ENCODE measurements at regions not wholly inside any gene's neighbourhood (a gene's known extent, or its start where the extent isn't known, plus 50 kb on each side); places are given as distances from the start of the nearest gene placed in this dataset.

DNA sequence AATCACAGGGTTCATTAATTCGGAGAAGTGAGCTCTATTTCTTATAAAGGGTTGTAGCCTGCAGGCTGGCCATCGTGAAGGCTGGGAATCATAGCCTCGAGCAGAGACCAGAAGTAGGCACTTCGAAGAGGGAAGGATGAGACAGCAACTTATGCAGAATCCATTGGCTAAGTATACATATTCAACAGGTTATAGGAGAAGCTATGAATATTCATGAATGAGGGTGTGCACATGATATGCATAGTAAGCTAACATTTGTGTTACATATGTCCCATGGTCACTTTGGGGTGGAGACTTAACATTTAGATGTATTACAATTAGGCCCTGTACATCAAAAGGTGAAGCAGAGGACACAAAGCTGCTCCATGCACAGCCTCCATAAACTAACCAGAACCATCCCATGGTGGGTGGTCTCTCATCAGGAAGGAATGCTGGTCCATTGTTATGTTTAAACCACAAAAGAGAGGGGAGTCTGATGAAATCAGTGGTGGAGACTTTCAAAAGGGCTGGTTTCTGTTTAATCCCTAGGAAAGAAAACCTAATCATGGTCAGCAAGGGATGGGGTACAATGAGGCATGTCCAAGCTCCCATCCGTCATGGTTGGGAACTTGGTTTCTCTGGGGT, 80.8 kb upstream of the FHIT start:
- no peak overlapping the region for H3K9ac ChIP-seq (ENCODE audit: low read depth in 1 of 2, low read length in 2 of 2)
- no peak overlapping the region for H3K27ac ChIP-seq (ENCODE audit: low read depth in 1 of 2, low read length in 2 of 2)
- H3K36me3 ChIP-seq (ENCODE audit: control insufficient read depth in 4 of 4, insufficient read depth in 3 of 4, low read depth in 1 of 4, low read length in 3 of 4), result no peaks in the 10 kb centered on the region
- no peaks in the 10 kb centered on the region for H3K27me3 ChIP-seq (ENCODE audit: control insufficient read depth in 4 of 4, insufficient read depth in 4 of 4, low read length in 3 of 4)
- H3K4me1 ChIP-seq (ENCODE audit: control insufficient read depth in 4 of 4, insufficient read depth in 4 of 4, low read length in 3 of 4), result no peaks in the 10 kb centered on the region
- no peak for DNase-seq (ENCODE audit: low spot score)
- no peaks in the 10 kb centered on the region for H3K9me3 ChIP-seq (ENCODE audit: control insufficient read depth in 4 of 4, low read length in 3 of 4)
- WGBS, result 92% methylated on average over 5 of the region's 5 CpGs
- TF ChIP-seq EGR1 (IDR thresholded peaks at IDR 0.05; ENCODE audit: low read depth in 2 of 2) (no peak), RAD21 (IDR thresholded peaks at IDR 0.05) (no peak), GABPA (IDR thresholded peaks at IDR 0.05 in 1 of 2, conservative IDR thresholded peaks at IDR 0.05 in 1 of 2) (no peak), JUND (IDR thresholded peaks at IDR 0.05) (no peak), NR2F2 (IDR thresholded peaks at IDR 0.05) (no peak), YY1 (IDR thresholded peaks at IDR 0.05) (no peak), FOXA1 (IDR thresholded peaks at IDR 0.05) (no peak), TAF1 (conservative IDR thresholded peaks at IDR 0.05) (no peak)
- TF ChIP-seq, protein P1, sequence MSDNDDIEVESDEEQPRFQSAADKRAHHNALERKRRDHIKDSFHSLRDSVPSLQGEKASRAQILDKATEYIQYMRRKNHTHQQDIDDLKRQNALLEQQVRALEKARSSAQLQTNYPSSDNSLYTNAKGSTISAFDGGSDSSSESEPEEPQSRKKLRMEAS (IDR thresholded peaks at IDR 0.05), result no peak
- TF ChIP-seq, protein P2, sequence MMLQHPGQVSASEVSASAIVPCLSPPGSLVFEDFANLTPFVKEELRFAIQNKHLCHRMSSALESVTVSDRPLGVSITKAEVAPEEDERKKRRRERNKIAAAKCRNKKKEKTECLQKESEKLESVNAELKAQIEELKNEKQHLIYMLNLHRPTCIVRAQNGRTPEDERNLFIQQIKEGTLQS (IDR thresholded peaks at IDR 0.05), result no peak
- TF ChIP-seq, protein P3, sequence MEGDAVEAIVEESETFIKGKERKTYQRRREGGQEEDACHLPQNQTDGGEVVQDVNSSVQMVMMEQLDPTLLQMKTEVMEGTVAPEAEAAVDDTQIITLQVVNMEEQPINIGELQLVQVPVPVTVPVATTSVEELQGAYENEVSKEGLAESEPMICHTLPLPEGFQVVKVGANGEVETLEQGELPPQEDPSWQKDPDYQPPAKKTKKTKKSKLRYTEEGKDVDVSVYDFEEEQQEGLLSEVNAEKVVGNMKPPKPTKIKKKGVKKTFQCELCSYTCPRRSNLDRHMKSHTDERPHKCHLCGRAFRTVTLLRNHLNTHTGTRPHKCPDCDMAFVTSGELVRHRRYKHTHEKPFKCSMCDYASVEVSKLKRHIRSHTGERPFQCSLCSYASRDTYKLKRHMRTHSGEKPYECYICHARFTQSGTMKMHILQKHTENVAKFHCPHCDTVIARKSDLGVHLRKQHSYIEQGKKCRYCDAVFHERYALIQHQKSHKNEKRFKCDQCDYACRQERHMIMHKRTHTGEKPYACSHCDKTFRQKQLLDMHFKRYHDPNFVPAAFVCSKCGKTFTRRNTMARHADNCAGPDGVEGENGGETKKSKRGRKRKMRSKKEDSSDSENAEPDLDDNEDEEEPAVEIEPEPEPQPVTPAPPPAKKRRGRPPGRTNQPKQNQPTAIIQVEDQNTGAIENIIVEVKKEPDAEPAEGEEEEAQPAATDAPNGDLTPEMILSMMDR (IDR thresholded peaks at IDR 0.05; ENCODE audit: low read depth, low read length, missing input control), result no peak
- TF ChIP-seq, protein P4, sequence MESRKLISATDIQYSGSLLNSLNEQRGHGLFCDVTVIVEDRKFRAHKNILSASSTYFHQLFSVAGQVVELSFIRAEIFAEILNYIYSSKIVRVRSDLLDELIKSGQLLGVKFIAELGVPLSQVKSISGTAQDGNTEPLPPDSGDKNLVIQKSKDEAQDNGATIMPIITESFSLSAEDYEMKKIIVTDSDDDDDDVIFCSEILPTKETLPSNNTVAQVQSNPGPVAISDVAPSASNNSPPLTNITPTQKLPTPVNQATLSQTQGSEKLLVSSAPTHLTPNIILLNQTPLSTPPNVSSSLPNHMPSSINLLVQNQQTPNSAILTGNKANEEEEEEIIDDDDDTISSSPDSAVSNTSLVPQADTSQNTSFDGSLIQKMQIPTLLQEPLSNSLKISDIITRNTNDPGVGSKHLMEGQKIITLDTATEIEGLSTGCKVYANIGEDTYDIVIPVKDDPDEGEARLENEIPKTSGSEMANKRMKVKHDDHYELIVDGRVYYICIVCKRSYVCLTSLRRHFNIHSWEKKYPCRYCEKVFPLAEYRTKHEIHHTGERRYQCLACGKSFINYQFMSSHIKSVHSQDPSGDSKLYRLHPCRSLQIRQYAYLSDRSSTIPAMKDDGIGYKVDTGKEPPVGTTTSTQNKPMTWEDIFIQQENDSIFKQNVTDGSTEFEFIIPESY (IDR thresholded peaks at IDR 0.05), result no peak
- no peak overlapping the region for H3K4me3 ChIP-seq (ENCODE audit: low read depth in 1 of 3, low read length in 3 of 3)

DNA sequence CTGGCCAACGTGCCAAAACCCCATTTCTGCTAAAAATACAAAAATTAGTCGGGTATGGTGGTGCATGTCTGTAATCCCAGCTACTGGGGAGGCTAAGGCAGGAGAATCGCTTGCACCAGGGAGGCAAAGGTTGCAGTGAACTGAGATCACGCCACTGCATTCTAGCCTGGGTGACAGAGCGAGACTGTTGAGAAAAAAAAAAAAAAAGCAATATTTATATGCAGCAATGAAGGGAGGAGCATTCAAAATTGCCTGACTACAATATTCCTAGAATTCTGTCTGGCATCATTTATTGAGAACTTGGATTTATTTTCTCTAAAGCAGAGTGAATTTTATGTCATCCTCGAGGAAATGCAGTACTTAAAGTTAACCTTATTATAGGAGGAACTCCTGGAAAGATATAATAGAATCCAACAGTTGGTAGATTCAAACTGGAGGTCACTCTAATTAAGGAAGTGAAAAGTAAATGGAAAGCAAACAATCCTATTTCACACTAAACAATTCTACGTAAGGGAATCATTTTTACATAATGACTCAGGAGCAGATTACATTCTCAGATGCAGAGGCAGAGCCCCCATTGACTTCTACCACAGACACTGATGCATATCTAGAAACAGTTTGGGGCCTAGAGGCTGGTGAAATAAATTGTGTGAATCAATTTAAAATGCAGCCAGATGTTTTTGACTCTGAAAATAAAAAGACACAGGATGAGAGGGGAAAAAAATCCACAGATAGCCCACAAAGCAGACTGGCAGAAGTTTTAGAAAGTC, 82.1 kb upstream of the FHIT start:
- TF ChIP-seq, protein P3 (IDR thresholded peaks at IDR 0.05; ENCODE audit: low read depth, low read length, missing input control), result no peak
- TF ChIP-seq, protein P1 (IDR thresholded peaks at IDR 0.05), result no peak
- TF ChIP-seq, protein P5, sequence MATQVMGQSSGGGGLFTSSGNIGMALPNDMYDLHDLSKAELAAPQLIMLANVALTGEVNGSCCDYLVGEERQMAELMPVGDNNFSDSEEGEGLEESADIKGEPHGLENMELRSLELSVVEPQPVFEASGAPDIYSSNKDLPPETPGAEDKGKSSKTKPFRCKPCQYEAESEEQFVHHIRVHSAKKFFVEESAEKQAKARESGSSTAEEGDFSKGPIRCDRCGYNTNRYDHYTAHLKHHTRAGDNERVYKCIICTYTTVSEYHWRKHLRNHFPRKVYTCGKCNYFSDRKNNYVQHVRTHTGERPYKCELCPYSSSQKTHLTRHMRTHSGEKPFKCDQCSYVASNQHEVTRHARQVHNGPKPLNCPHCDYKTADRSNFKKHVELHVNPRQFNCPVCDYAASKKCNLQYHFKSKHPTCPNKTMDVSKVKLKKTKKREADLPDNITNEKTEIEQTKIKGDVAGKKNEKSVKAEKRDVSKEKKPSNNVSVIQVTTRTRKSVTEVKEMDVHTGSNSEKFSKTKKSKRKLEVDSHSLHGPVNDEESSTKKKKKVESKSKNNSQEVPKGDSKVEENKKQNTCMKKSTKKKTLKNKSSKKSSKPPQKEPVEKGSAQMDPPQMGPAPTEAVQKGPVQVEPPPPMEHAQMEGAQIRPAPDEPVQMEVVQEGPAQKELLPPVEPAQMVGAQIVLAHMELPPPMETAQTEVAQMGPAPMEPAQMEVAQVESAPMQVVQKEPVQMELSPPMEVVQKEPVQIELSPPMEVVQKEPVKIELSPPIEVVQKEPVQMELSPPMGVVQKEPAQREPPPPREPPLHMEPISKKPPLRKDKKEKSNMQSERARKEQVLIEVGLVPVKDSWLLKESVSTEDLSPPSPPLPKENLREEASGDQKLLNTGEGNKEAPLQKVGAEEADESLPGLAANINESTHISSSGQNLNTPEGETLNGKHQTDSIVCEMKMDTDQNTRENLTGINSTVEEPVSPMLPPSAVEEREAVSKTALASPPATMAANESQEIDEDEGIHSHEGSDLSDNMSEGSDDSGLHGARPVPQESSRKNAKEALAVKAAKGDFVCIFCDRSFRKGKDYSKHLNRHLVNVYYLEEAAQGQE (IDR thresholded peaks at IDR 0.05), result no peak
- TF ChIP-seq NR2F2 (IDR thresholded peaks at IDR 0.05) (no peak), HNF4G (IDR thresholded peaks at IDR 0.05) (no peak), YY1 (IDR thresholded peaks at IDR 0.05) (no peak), RXRA (IDR thresholded peaks at IDR 0.05) (no peak), FOXA2 (IDR thresholded peaks at IDR 0.05) (no peak), JUND (IDR thresholded peaks at IDR 0.05) (no peak)

More for the DNA sequence above, 82.1 kb upstream of the FHIT start:
- 75% methylated on average over 7 of the region's 7 CpGs for WGBS
- Histone ChIP-seq H3K4me3 (ENCODE audit: low read depth in 1 of 3, low read length in 3 of 3) (no peak overlapping the region), H3K4me1 (ENCODE audit: control insufficient read depth in 4 of 4, insufficient read depth in 4 of 4, low read length in 3 of 4) (no peaks in the 10 kb centered on the region), H3K9ac (ENCODE audit: low read depth in 1 of 2, low read length in 2 of 2) (no peak overlapping the region), H3K36me3 (ENCODE audit: control insufficient read depth in 4 of 4, insufficient read depth in 3 of 4, low read depth in 1 of 4, low read length in 3 of 4) (no peaks in the 10 kb centered on the region), H3K27me3 (ENCODE audit: control insufficient read depth in 4 of 4, insufficient read depth in 4 of 4, low read length in 3 of 4) (no peaks in the 10 kb centered on the region), H3K27ac (ENCODE audit: low read depth in 1 of 2, low read length in 2 of 2) (no peak overlapping the region), H3K9me3 (ENCODE audit: control insufficient read depth in 4 of 4, low read length in 3 of 4) (no peaks in the 10 kb centered on the region)
- no peak for DNase-seq (ENCODE audit: low spot score)

All from liver (tissue), 8 donors.